ENCODE measurements at regions not wholly inside any gene's neighbourhood (a gene's known extent, or its start where the extent isn't known, plus 50 kb on each side); places are given as distances from the start of the nearest gene placed in this dataset.

DNA sequence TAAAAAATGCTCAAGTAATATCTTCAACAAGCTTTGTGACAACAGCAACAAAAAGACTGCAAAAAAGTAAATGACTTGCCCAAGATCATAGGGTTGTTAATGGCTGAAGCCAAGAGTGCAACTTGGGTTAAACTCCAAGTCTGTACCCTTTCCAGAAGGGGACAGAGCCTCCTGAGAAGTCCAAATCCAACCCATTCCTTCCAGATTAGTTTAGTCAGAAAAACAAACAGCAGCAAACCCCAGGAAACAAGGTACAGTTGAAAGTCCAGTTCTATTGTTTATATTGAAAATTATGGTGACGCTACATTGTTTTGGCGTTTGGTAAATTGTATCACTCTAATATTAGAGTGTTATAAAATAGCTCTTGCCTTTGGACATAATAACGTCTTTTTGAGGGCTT lies 239.9 kb downstream of the SPTSSA start:
- H3K4me3 ChIP-seq (replicated peaks in 1 of 4; ENCODE audit: control extremely low read depth in 1 of 4, insufficient read depth in 1 of 4, low read depth in 3 of 4, low read length in 4 of 4): no peak overlapping the region
- TF ChIP-seq EZH2 (IDR thresholded peaks at IDR 0.05; ENCODE audit: low read length, missing control alignments): no peak
- TF ChIP-seq, protein P1, sequence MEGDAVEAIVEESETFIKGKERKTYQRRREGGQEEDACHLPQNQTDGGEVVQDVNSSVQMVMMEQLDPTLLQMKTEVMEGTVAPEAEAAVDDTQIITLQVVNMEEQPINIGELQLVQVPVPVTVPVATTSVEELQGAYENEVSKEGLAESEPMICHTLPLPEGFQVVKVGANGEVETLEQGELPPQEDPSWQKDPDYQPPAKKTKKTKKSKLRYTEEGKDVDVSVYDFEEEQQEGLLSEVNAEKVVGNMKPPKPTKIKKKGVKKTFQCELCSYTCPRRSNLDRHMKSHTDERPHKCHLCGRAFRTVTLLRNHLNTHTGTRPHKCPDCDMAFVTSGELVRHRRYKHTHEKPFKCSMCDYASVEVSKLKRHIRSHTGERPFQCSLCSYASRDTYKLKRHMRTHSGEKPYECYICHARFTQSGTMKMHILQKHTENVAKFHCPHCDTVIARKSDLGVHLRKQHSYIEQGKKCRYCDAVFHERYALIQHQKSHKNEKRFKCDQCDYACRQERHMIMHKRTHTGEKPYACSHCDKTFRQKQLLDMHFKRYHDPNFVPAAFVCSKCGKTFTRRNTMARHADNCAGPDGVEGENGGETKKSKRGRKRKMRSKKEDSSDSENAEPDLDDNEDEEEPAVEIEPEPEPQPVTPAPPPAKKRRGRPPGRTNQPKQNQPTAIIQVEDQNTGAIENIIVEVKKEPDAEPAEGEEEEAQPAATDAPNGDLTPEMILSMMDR (conservative IDR thresholded peaks at IDR 0.05 in 1 of 2, IDR thresholded peaks at IDR 0.05 in 1 of 2; ENCODE audit: low read depth in 1 of 2, low read length in 2 of 2): no peak
- DNase-seq (ENCODE audit: low read depth in 2 of 2): no peak

DNA sequence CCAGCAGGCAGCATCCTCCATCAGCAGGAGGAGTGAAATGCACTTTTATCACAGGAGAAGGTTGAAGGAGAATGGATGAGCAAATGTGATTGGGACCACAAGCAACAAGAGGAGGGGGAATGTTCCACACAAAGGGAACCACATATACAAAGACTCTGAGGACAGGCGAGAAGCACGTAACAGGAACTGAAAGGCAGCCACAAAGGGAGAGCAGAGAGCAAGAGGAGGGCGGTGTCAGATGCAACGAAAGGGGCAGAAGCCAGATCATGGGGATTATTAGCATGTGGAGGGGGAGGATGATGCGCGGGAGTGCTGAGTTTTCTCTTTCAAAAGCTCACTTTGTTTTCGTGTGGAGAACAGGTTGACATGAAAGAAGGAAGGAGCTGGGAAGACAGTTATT lies 241.1 kb downstream of the SPTSSA start:
- TF ChIP-seq, protein P1 (conservative IDR thresholded peaks at IDR 0.05 in 1 of 2, IDR thresholded peaks at IDR 0.05 in 1 of 2; ENCODE audit: low read depth in 1 of 2, low read length in 2 of 2): no peak
- no peak for TF ChIP-seq EZH2 (IDR thresholded peaks at IDR 0.05; ENCODE audit: low read length, missing control alignments)
- no peaks in the 10 kb centered on the region for H3K36me3 ChIP-seq (ENCODE audit: control insufficient read depth, insufficient read depth, low read length)
- DNase-seq (ENCODE audit: low read depth in 2 of 2): no peak
- no peaks in the 10 kb centered on the region for H3K27me3 ChIP-seq (ENCODE audit: control insufficient read depth, insufficient read depth, low read length)
- H3K4me2 ChIP-seq (ENCODE audit: extremely low read depth, insufficient read depth, low read length): no peak overlapping the region
- no peaks in the 10 kb centered on the region for H3K4me1 ChIP-seq (ENCODE audit: control insufficient read depth, extremely low read depth, insufficient read depth, low read length)
- no peak overlapping the region for H3K9ac ChIP-seq (ENCODE audit: insufficient read depth, low read length)
- H4K20me1 ChIP-seq (ENCODE audit: control insufficient read depth, extremely low read depth, insufficient read depth, low read length): no peaks in the 10 kb centered on the region
- H3K4me3 ChIP-seq (replicated peaks in 1 of 4; ENCODE audit: control extremely low read depth in 1 of 4, insufficient read depth in 1 of 4, low read depth in 3 of 4, low read length in 4 of 4): no peak overlapping the region
- no peak overlapping the region for H2AFZ ChIP-seq (ENCODE audit: low read length)
- H3K9me3 ChIP-seq (ENCODE audit: control insufficient read depth, insufficient read depth, low read depth, low read length): no peaks in the 10 kb centered on the region
- no peaks in the 10 kb centered on the region for H3K79me2 ChIP-seq (ENCODE audit: control insufficient read depth, insufficient read depth, low read length)
- H3K27ac ChIP-seq (ENCODE audit: insufficient read depth, low read length): no peak overlapping the region

More for the DNA sequence above, 239.9 kb downstream of the SPTSSA start:
- Histone ChIP-seq H2AFZ (ENCODE audit: low read length) (no peak overlapping the region), H3K9me3 (ENCODE audit: control insufficient read depth, insufficient read depth, low read depth, low read length) (no peaks in the 10 kb centered on the region), H4K20me1 (ENCODE audit: control insufficient read depth, extremely low read depth, insufficient read depth, low read length) (no peaks in the 10 kb centered on the region), H3K9ac (ENCODE audit: insufficient read depth, low read length) (no peak overlapping the region), H3K79me2 (ENCODE audit: control insufficient read depth, insufficient read depth, low read length) (no peaks in the 10 kb centered on the region), H3K4me1 (ENCODE audit: control insufficient read depth, extremely low read depth, insufficient read depth, low read length) (no peaks in the 10 kb centered on the region), H3K27ac (ENCODE audit: insufficient read depth, low read length) (no peak overlapping the region), H3K4me2 (ENCODE audit: extremely low read depth, insufficient read depth, low read length) (no peak overlapping the region), H3K36me3 (ENCODE audit: control insufficient read depth, insufficient read depth, low read length) (no peaks in the 10 kb centered on the region), H3K27me3 (ENCODE audit: control insufficient read depth, insufficient read depth, low read length) (no peaks in the 10 kb centered on the region)

DNA sequence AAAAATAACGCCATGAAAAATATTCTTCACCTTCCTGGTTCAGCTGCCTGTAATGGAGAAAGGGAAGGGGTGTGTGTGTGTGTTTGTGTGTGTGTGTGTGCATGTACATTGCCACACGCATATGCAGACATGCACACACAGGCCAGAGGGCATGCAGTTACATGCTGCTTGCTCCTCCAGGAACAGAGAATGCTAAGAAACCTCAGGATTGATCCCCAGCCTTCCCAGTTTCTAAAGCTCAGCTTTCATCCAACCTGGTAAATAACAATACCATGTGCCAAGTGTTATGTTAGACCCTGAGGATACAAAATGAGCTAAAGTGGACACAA lies 241.7 kb downstream of the SPTSSA start:
- no peak overlapping the region for H3K9ac ChIP-seq (ENCODE audit: insufficient read depth, low read length)
- H3K27me3 ChIP-seq (ENCODE audit: control insufficient read depth, insufficient read depth, low read length): no peaks in the 10 kb centered on the region
- H3K9me3 ChIP-seq (ENCODE audit: control insufficient read depth, insufficient read depth, low read depth, low read length): no peaks in the 10 kb centered on the region
- no peaks in the 10 kb centered on the region for H4K20me1 ChIP-seq (ENCODE audit: control insufficient read depth, extremely low read depth, insufficient read depth, low read length)
- H3K4me2 ChIP-seq (ENCODE audit: extremely low read depth, insufficient read depth, low read length): no peak overlapping the region
- no peak for DNase-seq (ENCODE audit: low read depth in 2 of 2)
- TF ChIP-seq EZH2 (IDR thresholded peaks at IDR 0.05; ENCODE audit: low read length, missing control alignments): no peak
- TF ChIP-seq, protein P1 (conservative IDR thresholded peaks at IDR 0.05 in 1 of 2, IDR thresholded peaks at IDR 0.05 in 1 of 2; ENCODE audit: low read depth in 1 of 2, low read length in 2 of 2): no peak
- no peaks in the 10 kb centered on the region for H3K79me2 ChIP-seq (ENCODE audit: control insufficient read depth, insufficient read depth, low read length)
- H3K4me3 ChIP-seq (replicated peaks in 1 of 4; ENCODE audit: control extremely low read depth in 1 of 4, insufficient read depth in 1 of 4, low read depth in 3 of 4, low read length in 4 of 4): no peak overlapping the region
- H3K27ac ChIP-seq (ENCODE audit: insufficient read depth, low read length): no peak overlapping the region
- no peaks in the 10 kb centered on the region for H3K4me1 ChIP-seq (ENCODE audit: control insufficient read depth, extremely low read depth, insufficient read depth, low read length)
- no peak overlapping the region for H2AFZ ChIP-seq (ENCODE audit: low read length)
- H3K36me3 ChIP-seq (ENCODE audit: control insufficient read depth, insufficient read depth, low read length): no peaks in the 10 kb centered on the region
